GM12872 (cell line): ENCODE measurements at regions not wholly inside any gene's neighbourhood (a gene's known extent, or its start where the extent isn't known, plus 50 kb on each side); places are given as distances from the start of the nearest gene placed in this dataset.

Experiments
- TF ChIP-seq, protein P1 (sequence below): IDR thresholded peaks from 3 replicates; pipeline ENCODE4 v1.5.1; 2011; ENCODE audit warnings: low read depth, mild to moderate bottlenecking, low read length, moderate library complexity; ENCODE audit not compliant: insufficient read depth

- TF ChIP-seq, protein P1, sequence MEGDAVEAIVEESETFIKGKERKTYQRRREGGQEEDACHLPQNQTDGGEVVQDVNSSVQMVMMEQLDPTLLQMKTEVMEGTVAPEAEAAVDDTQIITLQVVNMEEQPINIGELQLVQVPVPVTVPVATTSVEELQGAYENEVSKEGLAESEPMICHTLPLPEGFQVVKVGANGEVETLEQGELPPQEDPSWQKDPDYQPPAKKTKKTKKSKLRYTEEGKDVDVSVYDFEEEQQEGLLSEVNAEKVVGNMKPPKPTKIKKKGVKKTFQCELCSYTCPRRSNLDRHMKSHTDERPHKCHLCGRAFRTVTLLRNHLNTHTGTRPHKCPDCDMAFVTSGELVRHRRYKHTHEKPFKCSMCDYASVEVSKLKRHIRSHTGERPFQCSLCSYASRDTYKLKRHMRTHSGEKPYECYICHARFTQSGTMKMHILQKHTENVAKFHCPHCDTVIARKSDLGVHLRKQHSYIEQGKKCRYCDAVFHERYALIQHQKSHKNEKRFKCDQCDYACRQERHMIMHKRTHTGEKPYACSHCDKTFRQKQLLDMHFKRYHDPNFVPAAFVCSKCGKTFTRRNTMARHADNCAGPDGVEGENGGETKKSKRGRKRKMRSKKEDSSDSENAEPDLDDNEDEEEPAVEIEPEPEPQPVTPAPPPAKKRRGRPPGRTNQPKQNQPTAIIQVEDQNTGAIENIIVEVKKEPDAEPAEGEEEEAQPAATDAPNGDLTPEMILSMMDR: no peak
Observed at GRCh38 chr2:42882756-42883155, 90.4 kb upstream of the HAAO start.

GRCh38 chr2:42881732-42882131 lies 89.3 kb upstream of the HAAO start:
- TF ChIP-seq, protein P1: no peak

DNA sequence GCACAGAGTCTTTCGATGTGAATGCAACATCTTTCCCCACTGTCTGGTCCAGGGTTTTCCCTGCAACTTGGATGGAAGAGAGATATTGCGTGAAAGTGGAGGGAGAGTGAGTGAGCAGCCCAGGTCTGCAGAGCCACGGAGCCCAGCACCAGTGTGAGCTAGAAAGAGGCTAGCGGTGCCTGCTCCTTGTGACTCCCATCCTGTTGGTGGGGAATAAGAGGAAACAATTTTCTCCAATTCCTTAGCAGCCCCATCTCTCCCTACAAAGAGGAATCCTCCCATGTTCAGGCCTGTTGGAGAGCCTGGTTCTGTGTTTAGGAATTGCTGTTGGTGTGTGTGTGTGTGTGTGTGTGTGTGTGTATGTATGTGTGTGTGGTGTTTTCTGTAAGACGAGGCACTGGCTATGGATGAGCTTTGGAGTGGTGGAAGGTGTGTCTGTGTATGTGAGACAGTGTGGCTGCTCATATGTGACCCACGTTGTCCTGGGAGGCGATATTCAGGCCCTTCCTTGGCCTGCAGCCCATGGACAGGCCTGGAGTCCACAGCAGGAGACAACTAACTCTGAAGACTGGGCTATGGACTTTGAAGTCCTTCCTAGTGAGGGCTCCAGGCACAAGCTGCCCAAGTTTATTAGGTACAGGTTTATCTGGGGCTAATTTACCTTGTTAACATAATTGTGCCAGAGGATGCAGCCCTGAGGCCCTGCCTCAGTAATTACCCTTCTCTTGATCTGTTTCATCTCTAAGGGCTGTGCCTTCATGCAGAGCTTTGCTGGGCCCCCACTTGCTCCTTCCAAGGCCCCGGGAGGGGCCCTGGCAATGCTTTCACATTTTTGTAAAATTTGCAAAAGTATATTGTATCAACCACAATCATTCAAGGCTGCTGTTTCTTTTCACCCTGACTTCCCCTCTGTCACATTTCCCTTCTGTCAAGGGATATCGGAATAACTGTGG lies 88.6 kb upstream of the HAAO start:
- TF ChIP-seq, protein P1: no peak

DNA sequence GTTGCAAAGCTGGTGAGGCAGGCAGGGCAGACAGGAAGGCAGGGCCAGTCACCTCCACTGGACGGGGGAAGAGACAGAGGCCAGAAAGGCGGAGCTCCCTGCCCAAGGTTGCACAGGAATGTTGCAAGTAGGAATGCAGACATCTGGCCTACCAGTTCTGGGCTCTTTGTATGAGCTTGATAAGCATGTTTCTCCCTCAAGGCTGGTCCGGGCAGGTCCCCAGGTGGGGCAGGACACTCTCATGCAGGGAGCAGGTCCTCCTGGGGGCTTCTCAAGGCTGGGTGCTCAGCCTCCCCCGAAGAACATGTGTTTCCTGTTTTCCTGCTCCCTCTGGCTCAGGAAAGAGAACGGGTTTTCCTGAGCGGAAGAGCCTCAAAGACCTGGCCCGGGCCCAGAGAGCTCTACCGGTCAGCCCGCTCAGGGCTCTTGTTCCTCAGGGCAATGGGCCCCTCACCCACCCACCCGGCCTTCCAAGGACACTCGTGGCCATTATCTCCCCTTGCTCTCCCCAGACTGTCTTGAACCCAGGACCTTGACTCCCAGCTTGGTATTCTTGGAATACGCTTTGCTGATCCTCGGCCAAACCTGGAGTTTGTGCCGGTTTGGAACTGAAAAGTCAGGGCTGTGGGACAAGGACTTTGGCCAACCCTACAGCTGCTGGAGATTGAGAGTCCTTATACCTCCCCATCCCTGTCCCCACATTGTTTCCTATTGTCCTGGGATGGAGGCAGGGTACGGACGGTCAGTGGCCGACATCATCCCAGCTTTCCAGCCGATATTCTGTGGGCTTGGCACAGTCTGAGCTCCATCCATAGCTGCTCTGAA lies 87.7 kb upstream of the HAAO start:
- TF ChIP-seq, protein P1: no peak

DNA sequence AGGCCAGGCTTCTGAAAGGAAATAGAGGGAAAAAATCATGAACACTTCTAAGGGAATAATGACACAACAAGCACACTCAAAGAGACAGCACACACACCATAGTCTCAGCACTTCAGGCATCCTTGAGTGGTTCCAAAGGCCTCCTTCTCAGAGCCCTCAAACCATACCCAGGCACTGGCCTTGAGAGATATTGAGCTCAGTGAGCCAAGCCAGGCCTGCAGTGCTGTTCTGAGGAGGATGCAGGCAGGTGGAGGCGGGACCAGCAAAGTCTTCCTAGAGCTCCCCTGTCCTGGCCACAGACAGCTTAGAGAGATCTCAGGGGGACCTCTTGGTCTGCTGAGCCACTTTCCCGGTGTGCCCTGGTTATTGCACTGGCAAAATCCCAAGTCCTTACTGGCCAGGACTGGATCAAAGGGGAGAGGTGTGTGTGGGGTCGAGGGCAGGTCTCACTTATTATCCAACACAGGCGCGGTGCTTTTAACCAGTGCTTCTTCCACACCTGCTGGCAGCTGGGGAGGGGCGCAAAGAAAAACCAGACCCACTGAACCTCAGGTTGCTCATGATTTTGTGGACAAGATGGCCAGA lies 86.8 kb upstream of the HAAO start:
- TF ChIP-seq, protein P1: no peak

GRCh38 chr2:42878581-42878980 lies 86.2 kb upstream of the HAAO start:
- TF ChIP-seq, protein P1: no peak

DNA sequence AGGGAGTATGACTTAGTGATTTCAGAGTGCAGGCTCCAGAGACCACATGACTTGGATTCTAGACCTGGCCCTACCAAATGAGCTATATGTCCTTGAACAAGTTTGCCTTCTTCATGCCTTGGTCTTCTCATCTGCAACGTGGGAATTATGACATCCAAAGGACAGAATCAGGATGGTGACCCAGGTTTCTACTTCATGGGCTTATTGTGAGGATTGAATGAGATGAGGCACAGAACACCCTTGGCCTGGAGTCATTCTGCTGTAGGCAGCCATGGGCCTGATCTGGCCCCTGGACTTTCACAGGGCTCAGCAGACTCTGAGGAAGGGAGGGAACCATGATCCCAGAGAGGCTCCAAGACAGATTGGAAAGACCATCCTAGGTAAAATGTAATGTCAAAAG lies 85.6 kb upstream of the HAAO start:
- TF ChIP-seq, protein P1: no peak
